COLO829 (cell line): ENCODE measurements at regions not wholly inside any gene's neighbourhood (a gene's known extent, or its start where the extent isn't known, plus 50 kb on each side); places are given as distances from the start of the nearest gene placed in this dataset.
"Not testable (repeated sequence)": the region's sequence is repeated elsewhere in the genome, so short reads cannot be mapped to it uniquely, and the experiment has no call there.

ENCODE experiments used
- DNase-seq: peaks from one replicate; pipeline ENCODE4 v3.0.0; 2012; ENCODE audit warnings: low spot score

DNA sequence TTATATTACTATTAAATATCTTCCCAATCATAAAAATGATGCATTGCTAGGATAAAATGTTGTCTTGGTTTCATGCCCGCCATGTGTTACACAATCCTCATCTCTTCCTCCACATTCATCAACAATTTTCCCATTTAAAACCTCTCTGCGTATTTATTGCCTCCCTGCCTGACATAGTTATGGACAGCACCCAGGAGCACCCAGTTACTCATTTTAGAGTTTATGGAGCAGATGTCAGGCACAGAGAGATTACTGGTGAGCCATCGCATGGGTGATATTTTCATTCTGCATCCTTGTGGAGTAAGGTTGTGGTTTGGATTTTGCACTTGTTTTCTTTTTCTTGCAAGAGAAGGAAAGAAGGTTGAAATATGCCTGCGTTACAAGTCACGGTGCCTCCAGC, 116.7 kb upstream of the NPAS2 start:
- DNase-seq = no peak

DNA sequence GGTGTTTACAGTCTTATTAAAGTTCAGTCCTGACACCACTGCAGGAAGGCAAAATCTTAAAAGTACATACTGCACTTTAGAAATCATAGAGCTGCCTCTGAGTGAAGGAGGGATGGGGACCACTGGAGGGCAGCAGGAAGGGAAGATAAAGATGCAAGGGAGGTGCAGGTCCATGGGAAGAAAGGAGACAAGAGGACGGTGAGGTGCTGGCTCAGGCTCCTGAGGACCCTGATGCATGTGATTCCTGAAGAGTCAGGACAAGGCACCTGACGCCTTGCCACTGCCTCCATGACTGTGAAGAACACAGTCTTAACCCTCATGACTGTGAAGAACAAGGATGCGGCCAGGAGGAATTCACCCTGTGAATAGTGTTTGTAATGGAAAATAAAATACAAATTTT, 116.2 kb upstream of the NPAS2 start:
- DNase-seq = no peak

DNA sequence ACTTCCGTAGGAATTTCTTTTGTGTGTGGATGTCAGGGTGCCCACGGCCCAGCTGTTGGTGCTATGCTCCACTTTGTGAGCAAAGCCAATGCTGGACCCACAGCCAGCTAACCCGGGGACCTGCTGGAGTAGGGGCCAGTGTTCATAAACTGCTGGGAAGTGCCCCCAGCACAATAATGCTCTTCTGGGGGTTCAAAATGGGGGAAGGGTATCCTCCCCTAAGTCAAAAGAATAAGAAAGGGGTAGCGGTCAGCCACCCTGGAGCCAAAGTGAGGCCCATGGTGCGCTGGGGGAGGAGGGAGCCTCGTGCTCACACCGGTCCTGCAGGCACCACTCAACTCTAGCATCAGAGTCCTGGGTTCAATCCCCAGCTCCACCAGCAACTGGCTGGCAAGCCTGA, 115.8 kb upstream of the NPAS2 start:
- DNase-seq = no peak

DNA sequence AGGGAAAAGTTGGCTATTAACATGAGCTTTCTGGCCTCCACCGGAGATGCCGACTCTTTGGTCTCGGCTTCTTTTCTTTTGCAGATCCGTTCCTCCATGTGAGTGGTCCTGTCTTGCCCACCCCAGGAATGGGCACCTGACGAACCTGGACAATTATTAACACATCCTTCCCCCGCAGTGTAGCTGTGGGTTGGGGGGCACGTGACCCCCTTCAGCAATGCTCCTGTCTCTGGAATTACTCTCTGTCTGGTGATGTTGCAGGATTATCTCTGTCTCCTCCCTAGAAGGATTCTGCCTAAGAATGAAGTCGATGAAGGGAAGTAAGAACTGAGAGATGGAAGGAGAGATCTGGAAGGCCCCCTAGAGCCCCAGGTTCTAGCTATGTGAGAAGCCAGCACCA, 115.2 kb upstream of the NPAS2 start:
- DNase-seq = no peak

DNA sequence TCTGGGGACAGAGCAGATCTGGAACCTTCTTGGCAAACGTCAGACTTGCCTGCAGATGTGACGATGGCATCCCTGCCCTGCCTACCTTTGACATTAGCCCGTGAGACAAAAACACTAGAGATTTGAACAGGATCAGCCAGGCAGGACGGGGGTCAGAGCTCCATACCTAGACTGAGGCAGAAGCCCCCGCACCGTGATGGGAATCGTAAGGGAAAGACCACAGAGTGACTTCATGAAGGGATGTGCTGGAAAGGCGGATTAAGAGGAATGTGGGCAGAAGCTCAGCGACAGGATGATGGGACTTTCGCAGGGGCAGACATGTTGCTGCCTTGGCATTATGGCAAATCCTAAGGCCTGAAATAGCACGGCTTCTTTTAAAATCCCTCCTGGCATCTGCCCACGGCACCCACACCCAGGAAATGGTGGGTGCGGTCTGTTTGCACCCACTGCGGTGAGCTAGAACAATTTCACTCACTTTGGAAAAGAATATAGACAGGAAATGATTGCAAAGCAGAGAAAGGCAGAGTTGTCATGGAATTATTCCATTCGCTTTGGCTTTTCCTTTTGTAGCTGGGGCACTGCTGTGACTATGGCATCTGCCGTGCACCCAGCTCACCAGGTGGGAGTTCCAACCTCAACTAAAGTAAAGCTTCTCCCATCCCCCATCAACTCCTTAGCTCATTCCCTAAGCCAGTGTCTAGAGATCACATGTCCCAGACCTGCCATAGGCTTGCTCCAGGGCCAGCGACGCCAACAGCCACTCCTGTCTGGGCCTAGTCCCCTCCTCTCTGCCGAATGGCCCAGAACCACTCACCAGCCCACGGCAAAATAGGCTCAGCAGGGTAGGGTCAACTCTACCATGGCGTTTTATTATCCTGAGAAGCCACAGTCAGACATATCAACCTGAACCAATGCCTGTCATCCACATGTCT, 112.7 kb upstream of the NPAS2 start:
- DNase-seq = no peak

DNA sequence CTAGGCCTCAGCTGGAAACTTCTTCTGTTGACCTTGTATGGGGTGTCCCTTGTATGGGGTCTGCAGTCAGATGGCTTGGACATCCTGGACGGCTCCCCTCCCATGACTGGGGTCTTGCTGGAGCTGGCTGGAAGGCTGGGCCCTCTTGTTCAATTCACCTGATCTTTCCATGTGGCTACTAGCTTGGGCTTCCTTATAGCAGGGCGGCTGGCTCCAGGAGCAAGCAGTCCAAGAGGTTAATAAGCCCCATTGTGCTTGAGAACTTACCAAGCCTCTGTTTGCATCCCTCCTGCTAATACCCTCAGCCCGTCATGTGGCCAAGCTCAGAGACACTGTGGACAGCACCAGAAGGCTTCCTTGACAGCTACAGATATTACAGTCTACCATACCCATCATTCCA, 111.6 kb upstream of the NPAS2 start:
- no peak for DNase-seq

DNA sequence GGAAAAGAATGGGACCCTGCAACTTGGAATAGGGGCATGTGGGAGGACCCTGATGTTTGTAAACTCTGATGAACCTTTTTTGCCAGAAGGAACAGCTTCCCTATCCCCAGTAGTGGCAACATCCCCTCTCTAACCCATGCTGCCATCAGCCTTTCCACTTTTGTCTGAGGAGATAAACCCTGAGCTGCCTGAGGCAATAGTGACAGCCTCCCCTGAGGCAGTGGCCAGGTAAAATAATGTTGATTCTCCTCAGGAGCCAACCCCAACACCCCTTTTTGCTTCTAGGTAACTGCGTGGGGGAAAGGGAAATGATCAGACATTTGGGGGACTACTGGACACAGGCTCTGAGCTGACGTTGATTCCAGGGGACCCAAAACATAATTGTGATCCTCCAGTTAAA, 106.8 kb upstream of the NPAS2 start:
- no peak for DNase-seq

DNA sequence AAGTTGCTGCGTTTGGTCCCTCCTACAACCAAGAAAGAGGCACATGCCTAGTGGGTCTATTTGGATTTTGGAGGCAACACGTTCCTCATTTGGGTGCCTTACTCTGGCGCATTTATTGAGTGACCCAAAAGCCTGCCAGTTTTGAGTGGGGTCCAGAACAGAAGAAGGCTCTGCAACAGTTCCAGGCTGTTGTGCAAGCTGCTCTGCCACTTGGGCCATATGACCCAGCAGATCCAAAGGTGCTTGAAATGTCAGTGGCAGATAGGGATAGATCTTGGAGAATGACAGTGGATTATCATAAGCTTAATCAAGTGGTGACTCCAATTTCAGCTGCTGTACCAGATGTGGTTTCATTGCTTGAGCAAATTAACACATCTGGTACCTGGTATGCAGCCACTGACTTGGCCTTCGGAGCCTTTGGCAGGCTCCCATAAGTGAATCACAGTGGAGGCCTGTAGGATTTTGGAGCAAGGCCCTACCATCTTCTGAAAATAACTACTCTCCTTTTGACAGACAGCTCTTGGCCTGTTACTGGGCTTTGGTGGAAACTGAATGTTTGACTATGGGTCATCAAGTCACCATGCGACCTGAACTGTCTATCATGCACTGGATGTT, 105.4 kb upstream of the NPAS2 start:
- not testable (repeated sequence) for DNase-seq

DNA sequence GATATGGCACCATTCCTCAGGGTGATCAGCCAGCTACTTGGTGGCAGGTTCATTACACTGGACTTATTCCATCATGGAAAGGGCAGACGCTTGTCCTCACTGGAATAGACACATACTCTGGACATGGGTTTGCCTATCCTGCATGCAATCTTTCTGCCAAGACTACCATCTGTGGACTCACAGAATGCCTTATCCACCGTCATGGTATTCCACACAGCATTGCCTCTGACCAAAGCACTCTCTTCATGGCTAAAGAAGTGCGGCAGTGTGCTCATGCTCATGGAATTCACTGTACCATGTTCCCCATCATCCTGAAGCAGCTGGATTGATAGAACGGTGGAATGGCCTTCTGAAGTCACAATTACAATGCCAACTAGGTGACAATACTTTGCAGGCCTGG, 104.1 kb upstream of the NPAS2 start:
- DNase-seq = not testable (repeated sequence)

DNA sequence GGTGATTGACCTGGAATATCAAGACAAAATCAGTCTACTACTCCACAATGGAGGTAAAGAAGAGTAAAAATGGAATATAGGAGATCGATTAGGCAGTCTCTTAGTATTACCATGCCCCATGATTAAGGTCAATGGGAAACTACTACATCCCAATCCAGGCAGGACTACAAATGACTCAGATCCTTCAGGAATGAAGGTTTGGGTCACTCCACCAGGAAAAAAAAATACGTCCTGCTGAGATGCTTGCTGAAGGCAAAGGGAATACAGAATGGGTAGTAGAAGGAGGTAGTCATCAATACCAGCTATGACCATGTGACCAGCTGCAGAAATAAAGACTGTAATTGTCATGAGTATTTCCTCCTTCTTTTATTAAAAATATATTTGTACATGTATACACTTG, 103.4 kb upstream of the NPAS2 start:
- DNase-seq = no peak

DNA sequence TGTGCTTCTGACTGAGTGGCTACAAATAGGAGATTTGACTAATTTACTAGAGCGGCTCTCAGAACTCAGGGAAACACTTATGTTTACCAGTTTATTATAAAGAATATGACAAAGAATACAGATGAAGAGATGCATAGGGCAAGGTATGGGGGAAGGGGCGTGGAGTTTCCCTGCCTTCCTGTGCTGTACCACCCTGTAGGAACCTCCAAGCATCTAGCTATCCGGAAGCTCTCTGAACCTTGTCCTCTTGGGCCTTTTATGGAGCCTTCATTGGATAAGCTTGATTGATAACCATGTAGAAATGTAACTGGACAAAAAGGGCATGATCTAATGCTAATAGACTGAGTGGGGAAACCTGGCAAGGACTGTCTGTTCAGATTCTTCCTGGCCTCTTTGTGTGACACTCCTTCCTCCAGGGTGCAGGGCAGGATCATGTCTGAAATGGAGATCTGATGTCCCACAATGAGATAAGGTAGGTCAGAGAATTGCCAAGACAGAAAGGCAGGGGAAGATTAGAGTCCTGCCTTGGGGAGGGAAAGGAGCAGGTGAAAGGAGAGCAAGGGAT, 101.8 kb upstream of the NPAS2 start:
- no peak for DNase-seq

DNA sequence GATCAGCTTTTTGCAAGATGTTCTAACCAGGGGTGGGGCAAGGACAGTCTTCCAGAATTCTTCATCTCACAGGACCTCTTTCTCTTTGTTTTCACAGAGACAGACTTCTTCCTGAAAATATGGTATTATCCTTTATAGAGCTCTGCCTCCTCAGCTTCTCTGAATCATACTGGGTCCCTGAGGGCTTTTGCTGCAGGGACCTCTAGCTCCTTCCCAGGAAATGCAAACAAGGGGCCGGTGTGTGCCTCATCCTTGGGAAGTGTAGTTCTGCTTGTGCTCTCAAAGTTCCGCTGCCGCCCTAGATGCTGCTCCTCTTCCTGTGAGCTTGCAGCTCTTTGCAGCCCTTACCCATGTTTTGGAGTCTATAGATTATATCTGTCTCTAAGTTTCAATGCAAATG, 99.5 kb upstream of the NPAS2 start:
- no peak for DNase-seq

DNA sequence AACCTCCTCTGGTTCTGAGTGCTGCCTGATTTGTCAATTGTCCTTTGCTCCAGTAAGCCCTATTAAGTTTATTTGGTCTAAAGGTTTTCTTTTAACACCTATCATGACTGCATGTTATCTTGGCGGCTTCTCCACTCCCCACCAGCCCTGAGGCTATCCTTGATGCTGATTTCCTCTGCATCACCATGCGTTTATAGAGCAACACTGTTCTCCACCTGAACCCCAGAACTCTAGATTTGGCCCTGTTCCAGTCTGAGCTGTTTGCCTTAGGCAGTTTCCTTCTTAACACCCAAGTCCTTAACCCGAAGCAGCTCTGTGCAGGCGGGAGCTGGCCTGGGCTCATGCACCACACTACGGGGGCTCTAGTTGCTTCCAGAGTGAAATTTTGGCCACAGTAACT, 98.2 kb upstream of the NPAS2 start:
- no peak for DNase-seq

DNA sequence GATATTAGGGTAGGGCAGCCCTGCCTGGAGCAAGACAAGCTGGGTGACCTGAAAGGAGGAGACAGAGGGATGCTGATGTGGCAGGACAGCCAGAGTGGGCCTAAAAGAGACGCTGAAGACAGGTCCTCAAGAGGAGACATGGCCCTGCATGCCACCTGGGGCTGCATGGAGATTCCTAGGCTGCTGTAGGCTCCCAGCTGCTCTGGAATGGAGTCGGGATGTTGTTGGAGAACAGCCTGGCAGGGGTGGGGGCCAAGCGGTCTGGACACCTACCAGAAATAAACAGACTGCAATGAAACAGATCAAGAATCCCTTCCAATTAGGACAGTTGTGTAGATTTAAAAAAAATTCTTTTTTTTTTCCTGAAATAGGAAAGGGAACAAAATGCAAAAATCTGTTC, 97.8 kb upstream of the NPAS2 start:
- DNase-seq = no peak

DNA sequence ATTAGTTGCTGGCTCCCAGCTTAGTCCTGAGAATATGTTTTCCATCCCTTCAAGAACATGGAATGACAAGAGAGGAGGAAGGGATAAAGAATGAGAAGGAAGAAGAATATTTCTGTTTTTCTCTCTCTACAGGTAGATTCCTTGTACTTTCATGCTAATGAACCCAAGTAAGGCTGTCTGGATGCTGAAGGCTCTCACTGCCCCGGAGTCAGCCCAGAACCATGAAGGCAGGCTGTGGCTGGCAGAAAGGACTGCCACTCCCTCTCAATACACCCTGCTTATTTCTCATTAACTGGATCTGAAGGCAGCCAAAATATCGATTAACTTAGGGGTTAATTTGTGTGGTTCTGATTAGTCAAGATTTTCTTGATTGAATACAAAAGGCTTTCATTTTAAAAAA, 93.1 kb upstream of the NPAS2 start:
- DNase-seq = no peak

DNA sequence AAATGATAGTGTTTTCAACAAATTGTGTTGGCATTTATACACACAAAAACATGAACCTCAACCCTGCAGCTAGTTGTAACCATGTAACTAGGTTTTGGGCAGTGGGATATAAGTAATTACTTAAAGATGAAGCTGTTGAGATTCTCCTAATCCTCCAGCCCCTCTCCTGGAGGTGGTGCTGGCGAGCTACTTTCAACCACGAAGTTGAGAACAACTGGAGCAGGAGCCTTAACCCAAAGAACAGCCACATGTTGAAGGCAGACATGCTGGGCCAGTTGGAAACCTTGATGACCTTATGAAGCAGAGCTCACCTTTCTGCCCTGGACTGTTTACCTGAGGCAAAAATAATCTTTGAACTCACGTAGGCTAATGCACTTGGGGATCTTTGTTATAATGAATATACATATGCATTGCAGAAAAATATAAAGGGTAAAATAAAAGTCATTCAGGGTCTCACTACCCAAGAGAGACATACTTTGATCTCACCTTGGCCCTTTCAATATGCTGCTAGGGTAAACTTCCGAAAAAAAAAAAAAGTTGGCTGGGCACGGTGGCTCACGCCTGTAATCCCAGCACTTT, 89.6 kb upstream of the NPAS2 start:
- DNase-seq = peak; percentile 70

DNA sequence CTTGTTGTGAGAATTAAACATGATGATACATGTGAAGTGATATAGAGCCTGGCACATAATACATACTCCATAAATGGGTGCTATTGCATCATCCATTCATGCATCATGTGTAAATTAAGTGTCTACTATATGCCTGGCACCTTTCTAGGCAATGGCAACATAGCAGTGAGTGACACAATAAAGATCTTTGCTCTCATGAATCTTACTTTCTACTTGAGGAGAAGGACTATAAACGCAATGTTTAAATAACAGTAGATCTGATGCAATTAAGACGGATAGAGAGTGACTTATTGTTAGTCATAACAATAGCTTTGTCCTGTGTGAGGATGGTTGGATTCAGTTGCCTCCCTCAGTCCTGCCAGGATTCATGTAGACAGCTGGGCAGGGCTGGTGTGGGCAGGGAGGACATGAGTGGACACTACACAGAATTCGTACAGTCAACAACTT, 88.4 kb upstream of the NPAS2 start:
- no peak for DNase-seq

DNA sequence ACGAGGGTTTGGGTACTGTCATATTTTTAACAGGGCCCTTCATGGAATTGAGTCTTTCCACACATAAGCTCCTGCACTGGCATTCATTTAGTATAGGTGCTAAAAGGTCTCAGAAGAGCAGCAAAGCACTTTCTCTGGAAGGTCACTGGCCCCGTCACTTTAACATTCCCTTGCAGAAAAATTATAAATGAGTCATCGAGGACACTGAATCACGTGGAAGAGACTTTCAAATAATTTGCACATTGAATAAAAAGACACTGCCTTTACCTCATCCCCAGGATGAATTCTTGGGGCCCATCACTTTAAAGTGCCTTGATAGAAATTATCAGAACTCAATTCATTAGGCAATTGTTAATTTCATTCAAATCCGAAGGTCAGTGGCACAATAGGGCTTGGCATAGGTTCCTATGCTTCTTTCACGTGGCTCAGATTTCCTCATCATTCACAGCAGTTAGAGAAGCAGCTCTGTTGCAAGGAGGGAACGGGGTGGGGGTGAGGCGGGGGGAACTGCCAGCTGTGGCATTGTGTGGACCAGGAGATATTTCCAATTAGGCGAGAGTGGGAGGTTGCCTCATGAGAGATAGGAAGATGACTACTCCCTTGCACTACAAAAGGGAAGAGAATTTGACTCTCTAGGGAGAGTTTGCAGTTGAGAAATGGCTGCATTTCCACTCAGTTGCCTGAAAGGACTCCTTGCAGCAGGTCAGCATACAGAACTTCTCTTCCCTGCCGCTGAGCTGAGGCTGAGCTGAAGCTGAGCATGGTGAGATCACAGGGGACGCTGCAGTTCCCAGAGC, 86.3 kb upstream of the NPAS2 start:
- peak; percentile 53 for DNase-seq

DNA sequence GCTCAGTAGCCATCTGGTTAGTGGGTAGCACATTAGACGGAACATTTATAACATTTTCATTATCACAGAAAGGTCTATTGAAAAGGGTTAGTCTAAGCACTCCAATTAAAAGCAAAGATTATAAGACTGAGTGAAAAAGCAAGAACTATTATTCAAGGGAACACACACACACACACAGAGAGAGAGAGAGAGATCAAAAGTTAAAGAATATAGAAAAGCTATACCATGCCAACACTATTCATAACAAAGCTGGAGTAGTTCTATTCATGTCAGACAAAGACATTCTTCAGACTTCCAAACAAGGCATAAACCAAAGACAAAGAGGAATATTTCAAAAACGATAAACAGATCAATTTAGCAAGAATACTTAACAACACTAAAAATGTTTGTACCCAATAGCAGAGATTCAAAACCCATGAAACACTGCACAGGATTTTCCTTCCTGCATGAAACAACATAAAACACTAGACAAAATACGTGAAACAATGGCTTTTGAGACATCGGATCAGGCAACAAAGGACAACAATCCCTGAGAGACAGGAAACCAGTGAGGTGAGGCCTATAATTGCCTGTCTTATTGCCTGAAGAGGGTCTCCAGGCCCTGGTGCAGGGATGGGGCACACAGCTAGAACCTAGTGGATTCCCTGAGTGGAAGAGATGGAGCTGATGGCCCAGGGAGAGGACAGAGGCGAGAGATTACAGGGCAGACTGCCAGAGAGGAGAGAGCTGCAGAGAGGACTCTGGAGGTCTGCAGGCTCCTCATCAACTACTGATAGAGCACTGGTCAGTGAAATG, 83.6 kb upstream of the NPAS2 start:
- DNase-seq = no peak

DNA sequence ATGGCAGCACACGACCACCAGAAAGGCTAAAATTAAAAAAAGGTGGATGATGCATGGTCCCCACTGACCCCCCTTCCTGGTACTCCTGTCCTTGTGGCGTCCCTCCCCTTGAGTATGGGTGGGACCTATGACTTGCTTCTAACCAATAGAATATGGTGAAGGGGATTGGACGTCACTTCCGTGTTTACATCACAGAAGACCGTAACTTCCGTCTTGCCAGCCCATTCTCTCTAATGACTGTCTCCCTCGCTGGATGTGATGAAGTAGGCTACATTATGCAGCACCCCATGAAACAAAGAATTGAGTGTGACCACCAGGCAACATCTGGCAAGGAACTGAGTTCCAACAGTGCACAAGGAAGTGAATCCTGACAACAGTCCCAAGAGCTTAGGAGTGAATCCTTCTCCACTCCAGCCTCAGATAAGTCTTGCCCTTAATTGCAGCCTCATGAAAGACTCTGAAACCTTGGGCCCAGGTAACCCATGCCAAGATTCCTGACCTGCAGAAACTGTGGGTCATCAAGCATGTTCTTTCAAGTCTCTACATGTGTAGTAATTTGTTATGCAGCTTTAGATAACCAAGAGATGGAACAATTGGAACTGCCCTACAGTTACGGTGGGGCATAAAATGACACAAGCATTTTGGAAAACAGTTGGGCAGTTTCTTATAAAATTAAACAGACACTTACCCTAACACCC, 80.1 kb upstream of the NPAS2 start:
- DNase-seq = no peak

DNA sequence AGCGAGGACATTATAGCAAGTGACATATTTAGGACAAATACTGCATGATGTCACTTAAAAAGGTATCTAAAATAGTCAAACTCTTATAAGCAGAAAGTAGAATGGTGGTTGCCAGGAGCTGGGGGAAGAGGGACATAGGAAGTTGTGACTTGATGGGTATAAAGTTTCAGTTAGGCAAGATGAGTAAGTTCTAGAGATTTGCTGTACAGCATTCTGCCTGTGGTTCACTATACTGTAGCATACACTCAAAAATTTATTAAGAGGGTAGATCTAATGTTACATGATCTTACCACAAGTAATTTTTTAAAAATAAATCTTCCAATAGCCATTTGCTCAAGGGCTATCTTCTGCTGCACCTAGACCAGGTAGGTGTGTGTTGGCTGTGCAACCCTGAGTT, 78.1 kb upstream of the NPAS2 start:
- no peak for DNase-seq
